Testis (tissue), 2 donors: ENCODE measurements at regions not wholly inside any gene's neighbourhood (a gene's known extent, or its start where the extent isn't known, plus 50 kb on each side); places are given as distances from the start of the nearest gene placed in this dataset.

ENCODE experiments used
- POLR2A ChIP-seq: fragments of 450-650 bp; IDR thresholded peaks from one replicate; pipeline ENCODE4 v1.6.1; 2017; ENCODE audit warnings: antibody characterized with exemption, mild to moderate bottlenecking, moderate library complexity
- TF ChIP-seq, protein P1 (sequence below), 3 experiments: fragments of 450-650 bp in 2 of 3; fragments of 200-600 bp in 1 of 3; sonication (generic) in 1 of 3; IDR thresholded peaks; one replicate each; pipeline ENCODE4 v1.5.1; 2016 to 2019; ENCODE audit warnings: antibody characterized with exemption in 3 of 3, mild to moderate bottlenecking in 2 of 3, moderate library complexity in 1 of 3

DNA sequence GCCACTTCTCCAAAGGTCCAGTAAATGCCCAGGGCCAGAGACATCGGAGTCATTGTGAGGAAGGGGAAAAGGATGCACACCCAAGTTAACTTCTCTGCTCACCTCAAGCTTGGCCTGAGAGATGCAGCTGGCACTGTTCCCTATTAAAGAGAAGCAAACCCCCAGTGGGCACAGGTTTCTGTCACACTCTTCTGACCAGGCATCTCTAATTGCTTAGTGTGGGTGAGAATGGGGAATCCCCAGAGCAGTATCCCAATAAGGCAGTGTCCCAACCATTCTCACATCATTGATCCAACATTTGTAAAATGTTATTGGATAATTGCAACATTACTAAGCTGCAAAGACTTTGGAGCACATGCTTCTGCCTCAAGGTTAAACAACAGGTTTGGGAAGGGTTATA lies 232.3 kb downstream of the ADGRG6 start:
- TF ChIP-seq, protein P1, sequence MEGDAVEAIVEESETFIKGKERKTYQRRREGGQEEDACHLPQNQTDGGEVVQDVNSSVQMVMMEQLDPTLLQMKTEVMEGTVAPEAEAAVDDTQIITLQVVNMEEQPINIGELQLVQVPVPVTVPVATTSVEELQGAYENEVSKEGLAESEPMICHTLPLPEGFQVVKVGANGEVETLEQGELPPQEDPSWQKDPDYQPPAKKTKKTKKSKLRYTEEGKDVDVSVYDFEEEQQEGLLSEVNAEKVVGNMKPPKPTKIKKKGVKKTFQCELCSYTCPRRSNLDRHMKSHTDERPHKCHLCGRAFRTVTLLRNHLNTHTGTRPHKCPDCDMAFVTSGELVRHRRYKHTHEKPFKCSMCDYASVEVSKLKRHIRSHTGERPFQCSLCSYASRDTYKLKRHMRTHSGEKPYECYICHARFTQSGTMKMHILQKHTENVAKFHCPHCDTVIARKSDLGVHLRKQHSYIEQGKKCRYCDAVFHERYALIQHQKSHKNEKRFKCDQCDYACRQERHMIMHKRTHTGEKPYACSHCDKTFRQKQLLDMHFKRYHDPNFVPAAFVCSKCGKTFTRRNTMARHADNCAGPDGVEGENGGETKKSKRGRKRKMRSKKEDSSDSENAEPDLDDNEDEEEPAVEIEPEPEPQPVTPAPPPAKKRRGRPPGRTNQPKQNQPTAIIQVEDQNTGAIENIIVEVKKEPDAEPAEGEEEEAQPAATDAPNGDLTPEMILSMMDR (IDR thresholded peaks at IDR 0.05), result no peak
- no peak for TF ChIP-seq POLR2A
